ENCODE measurements at regions not wholly inside any gene's neighbourhood (a gene's known extent, or its start where the extent isn't known, plus 50 kb on each side); places are given as distances from the start of the nearest gene placed in this dataset.

GRCh38 chr5:142259758-142260157 is 65.1 kb downstream of the SPRY4 start:
- no peak for DNase-seq (ENCODE audit: low read depth)
- TF ChIP-seq CTCF (IDR thresholded peaks at IDR 0.05; ENCODE audit: control insufficient read depth, insufficient read depth, low read depth, low read length, missing control alignments) = no peak
- no peak overlapping the region for H3K4me3 ChIP-seq (ENCODE audit: control insufficient read depth, low read depth, low read length)

GRCh38 chr5:142255831-142256230 is 69.0 kb downstream of the SPRY4 start:
- no peak for TF ChIP-seq CTCF (IDR thresholded peaks at IDR 0.05; ENCODE audit: control insufficient read depth, insufficient read depth, low read depth, low read length, missing control alignments)
- H3K4me3 ChIP-seq (ENCODE audit: control insufficient read depth, low read depth, low read length) = no peak overlapping the region

GRCh38 chr5:142254431-142254830 is 70.4 kb downstream of the SPRY4 start:
- H3K4me3 ChIP-seq (ENCODE audit: control insufficient read depth, low read depth, low read length) = no peak overlapping the region
- DNase-seq (ENCODE audit: low read depth) = no peak
- no peak for TF ChIP-seq CTCF (IDR thresholded peaks at IDR 0.05; ENCODE audit: control insufficient read depth, insufficient read depth, low read depth, low read length, missing control alignments)

More at GRCh38 chr5:142255831-142256230, 69.0 kb downstream of the SPRY4 start:
- DNase-seq (ENCODE audit: low read depth) = no peak

GRCh38 chr5:142253938-142254337 is 70.9 kb downstream of the SPRY4 start:
- no peak overlapping the region for H3K4me3 ChIP-seq (ENCODE audit: control insufficient read depth, low read depth, low read length)
- TF ChIP-seq CTCF (IDR thresholded peaks at IDR 0.05; ENCODE audit: control insufficient read depth, insufficient read depth, low read depth, low read length, missing control alignments) = no peak
- peak; percentile 39 for DNase-seq (ENCODE audit: low read depth)

- TF ChIP-seq CTCF (IDR thresholded peaks at IDR 0.05; ENCODE audit: control insufficient read depth, insufficient read depth, low read depth, low read length, missing control alignments) = no peak
- no peak for DNase-seq (ENCODE audit: low read depth)
- no peak overlapping the region for H3K4me3 ChIP-seq (ENCODE audit: control insufficient read depth, low read depth, low read length)
Measured at GRCh38 chr5:142250119-142250518, 74.7 kb downstream of the SPRY4 start.

- no peak overlapping the region for H3K4me3 ChIP-seq (ENCODE audit: control insufficient read depth, low read depth, low read length)
- peak; percentile 43 for DNase-seq (ENCODE audit: low read depth)
- no peak for TF ChIP-seq CTCF (IDR thresholded peaks at IDR 0.05; ENCODE audit: control insufficient read depth, insufficient read depth, low read depth, low read length, missing control alignments)
Measured at GRCh38 chr5:142248853-142249462, 75.9 kb downstream of the SPRY4 start.

Measured in AG09309 (cell line).